ENCODE measurements at regions not wholly inside any gene's neighbourhood (a gene's known extent, or its start where the extent isn't known, plus 50 kb on each side); places are given as distances from the start of the nearest gene placed in this dataset.
A peak's percentile ranks its signal among the peaks of the same experiment; 100 is the strongest.
"Not testable (repeated sequence)": the region's sequence is repeated elsewhere in the genome, so short reads cannot be mapped to it uniquely, and the experiment has no call there.

- not testable (repeated sequence) for H3K36me3 Mint-ChIP-seq (ENCODE audit: low read depth)
Observed at GRCh38 chr18:22283855-22284254, 114.5 kb downstream of the GATA6 start.

GRCh38 chr18:22283397-22283796 lies 114.0 kb downstream of the GATA6 start:
- peaks cover 4% of the 10 kb centered on the region for H3K27me3 Mint-ChIP-seq
- H3K36me3 Mint-ChIP-seq (ENCODE audit: low read depth) = no peaks in the 10 kb centered on the region
- H3K4me3 Mint-ChIP-seq = no peak overlapping the region
- peaks cover 5% of the 10 kb centered on the region for H3K9me3 Mint-ChIP-seq
- peaks cover 14% of the 10 kb centered on the region for H3K4me1 Mint-ChIP-seq (ENCODE audit: low read depth)
- peak overlapping the region; percentile 59 for H3K27ac Mint-ChIP-seq

More at GRCh38 chr18:22283855-22284254, 114.5 kb downstream of the GATA6 start:
- not testable (repeated sequence) for H3K27me3 Mint-ChIP-seq, H3K4me3 Mint-ChIP-seq, H3K9me3 Mint-ChIP-seq, H3K27ac Mint-ChIP-seq
- peaks cover 14% of the 10 kb centered on the region for H3K4me1 Mint-ChIP-seq (ENCODE audit: low read depth)

DNA sequence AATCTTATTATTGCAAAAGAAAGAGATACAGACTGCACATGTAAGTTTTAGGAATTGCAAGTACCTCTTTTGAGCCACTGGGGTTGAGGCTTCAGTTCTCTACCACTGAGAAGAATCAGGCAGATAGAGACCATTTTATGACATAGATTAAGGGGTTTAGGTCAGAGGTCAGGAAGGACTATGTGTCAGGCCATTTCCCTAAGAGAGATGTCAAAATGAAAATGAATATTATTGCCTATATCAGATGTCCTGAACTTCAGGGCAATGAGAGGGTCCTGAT lies 113.7 kb downstream of the GATA6 start:
- Mint-ChIP-seq H3K4me1 (ENCODE audit: low read depth) (peaks cover 14% of the 10 kb centered on the region), H3K9me3 (peaks cover 5% of the 10 kb centered on the region), H3K27ac (peak overlapping the region; percentile 59), H3K27me3 (peaks cover 4% of the 10 kb centered on the region), H3K36me3 (ENCODE audit: low read depth) (no peaks in the 10 kb centered on the region), H3K4me3 (no peak overlapping the region)

GRCh38 chr18:22282311-22283115 lies 113.1 kb downstream of the GATA6 start:
- peak overlapping the region; percentile 1 for H3K4me3 Mint-ChIP-seq
- peaks cover 5% of the 10 kb centered on the region for H3K9me3 Mint-ChIP-seq
- no peaks in the 10 kb centered on the region for H3K36me3 Mint-ChIP-seq (ENCODE audit: low read depth)
- peaks cover 14% of the 10 kb centered on the region for H3K4me1 Mint-ChIP-seq (ENCODE audit: low read depth)
- peaks cover 4% of the 10 kb centered on the region for H3K27me3 Mint-ChIP-seq
- peak overlapping the region; percentile 59 for H3K27ac Mint-ChIP-seq

GRCh38 chr18:22280453-22280750 lies 111.0 kb downstream of the GATA6 start:
- Mint-ChIP-seq H3K27ac (no peak overlapping the region), H3K4me3 (no peak overlapping the region), H3K36me3 (ENCODE audit: low read depth) (no peaks in the 10 kb centered on the region), H3K9me3 (peaks cover 2% of the 10 kb centered on the region), H3K4me1 (ENCODE audit: low read depth) (peaks cover 14% of the 10 kb centered on the region), H3K27me3 (peaks cover 3% of the 10 kb centered on the region)

DNA sequence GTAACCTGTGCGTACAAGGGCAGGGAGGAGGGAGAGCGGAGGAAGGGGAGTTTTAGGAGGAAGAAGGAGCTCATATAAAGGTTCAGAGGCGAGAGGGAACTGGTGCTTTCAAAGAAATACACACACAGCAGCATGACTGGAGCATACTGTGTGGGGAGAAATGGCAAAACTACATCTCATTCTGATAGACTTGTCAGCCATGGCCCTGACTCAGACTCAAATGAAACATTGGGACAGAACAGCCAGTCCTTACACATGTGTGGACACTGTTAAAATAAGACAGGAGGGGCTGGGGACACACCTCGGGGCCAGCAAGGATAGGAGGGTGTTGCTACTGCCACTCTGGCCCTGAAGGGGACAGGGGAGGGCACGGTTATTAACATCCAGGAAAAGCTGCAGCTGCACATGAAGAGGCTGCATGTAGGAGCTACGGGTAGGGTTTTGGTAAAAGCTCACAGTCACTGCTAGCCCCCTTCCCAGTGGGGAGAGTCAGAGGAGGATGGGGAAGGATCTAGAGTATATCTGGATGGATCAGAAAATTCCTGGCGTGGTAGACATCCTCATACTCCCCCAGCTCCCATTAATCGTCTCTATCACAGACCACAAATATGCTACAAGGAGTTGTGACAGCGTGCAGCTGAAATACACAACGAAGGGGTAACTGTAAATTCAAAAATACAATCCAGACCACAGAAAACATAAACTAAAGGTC lies 110.5 kb downstream of the GATA6 start:
- no peaks in the 10 kb centered on the region for H3K27me3 Mint-ChIP-seq
- H3K27ac Mint-ChIP-seq = no peak overlapping the region
- H3K4me1 Mint-ChIP-seq (ENCODE audit: low read depth) = peaks cover 14% of the 10 kb centered on the region
- no peaks in the 10 kb centered on the region for H3K9me3 Mint-ChIP-seq
- H3K4me3 Mint-ChIP-seq = no peak overlapping the region
- H3K36me3 Mint-ChIP-seq (ENCODE audit: low read depth) = no peaks in the 10 kb centered on the region

GRCh38 chr18:22278798-22279197 lies 109.4 kb downstream of the GATA6 start:
- Mint-ChIP-seq H3K36me3 (ENCODE audit: low read depth) (no peaks in the 10 kb centered on the region), H3K27ac (no peak overlapping the region), H3K27me3 (no peaks in the 10 kb centered on the region), H3K4me3 (no peak overlapping the region), H3K4me1 (ENCODE audit: low read depth) (peaks cover 14% of the 10 kb centered on the region), H3K9me3 (no peaks in the 10 kb centered on the region)

- no peak overlapping the region for H3K27ac Mint-ChIP-seq
- no peaks in the 10 kb centered on the region for H3K27me3 Mint-ChIP-seq
- peaks cover 7% of the 10 kb centered on the region for H3K4me1 Mint-ChIP-seq (ENCODE audit: low read depth)
- H3K4me3 Mint-ChIP-seq = no peak overlapping the region
- no peaks in the 10 kb centered on the region for H3K36me3 Mint-ChIP-seq (ENCODE audit: low read depth)
- no peaks in the 10 kb centered on the region for H3K9me3 Mint-ChIP-seq
Observed at GRCh38 chr18:22277758-22278157, 108.4 kb downstream of the GATA6 start.

- no peaks in the 10 kb centered on the region for H3K4me1 Mint-ChIP-seq (ENCODE audit: low read depth)
- H3K27ac Mint-ChIP-seq = no peak overlapping the region
- H3K4me3 Mint-ChIP-seq = no peak overlapping the region
- no peaks in the 10 kb centered on the region for H3K36me3 Mint-ChIP-seq (ENCODE audit: low read depth)
- no peaks in the 10 kb centered on the region for H3K9me3 Mint-ChIP-seq
- no peaks in the 10 kb centered on the region for H3K27me3 Mint-ChIP-seq
Observed at GRCh38 chr18:22276334-22276713, 106.9 kb downstream of the GATA6 start.

GRCh38 chr18:22275706-22276333 lies 106.4 kb downstream of the GATA6 start:
- no peaks in the 10 kb centered on the region for H3K9me3 Mint-ChIP-seq
- H3K4me1 Mint-ChIP-seq (ENCODE audit: low read depth) = no peaks in the 10 kb centered on the region
- no peak overlapping the region for H3K4me3 Mint-ChIP-seq
- H3K27me3 Mint-ChIP-seq = no peaks in the 10 kb centered on the region
- H3K27ac Mint-ChIP-seq = no peak overlapping the region
- no peaks in the 10 kb centered on the region for H3K36me3 Mint-ChIP-seq (ENCODE audit: low read depth)

- peaks cover 3% of the 10 kb centered on the region for H3K9me3 Mint-ChIP-seq
- no peak overlapping the region for H3K27ac Mint-ChIP-seq
- H3K36me3 Mint-ChIP-seq (ENCODE audit: low read depth) = no peaks in the 10 kb centered on the region
- no peaks in the 10 kb centered on the region for H3K4me1 Mint-ChIP-seq (ENCODE audit: low read depth)
- no peak overlapping the region for H3K4me3 Mint-ChIP-seq
- peaks cover 3% of the 10 kb centered on the region for H3K27me3 Mint-ChIP-seq
Observed at GRCh38 chr18:22273101-22274039, 104.0 kb downstream of the GATA6 start.

GRCh38 chr18:22272242-22272641 lies 102.9 kb downstream of the GATA6 start:
- Mint-ChIP-seq H3K27ac (no peak overlapping the region), H3K4me1 (ENCODE audit: low read depth) (no peaks in the 10 kb centered on the region), H3K4me3 (no peak overlapping the region), H3K36me3 (ENCODE audit: low read depth) (no peaks in the 10 kb centered on the region), H3K27me3 (peaks cover 3% of the 10 kb centered on the region), H3K9me3 (peaks cover 3% of the 10 kb centered on the region)

GRCh38 chr18:22271030-22271429 lies 101.6 kb downstream of the GATA6 start:
- H3K27me3 Mint-ChIP-seq = peaks cover 3% of the 10 kb centered on the region
- H3K36me3 Mint-ChIP-seq (ENCODE audit: low read depth) = no peaks in the 10 kb centered on the region
- H3K4me3 Mint-ChIP-seq = no peak overlapping the region
- H3K9me3 Mint-ChIP-seq = peaks cover 3% of the 10 kb centered on the region
- H3K27ac Mint-ChIP-seq = no peak overlapping the region
- no peaks in the 10 kb centered on the region for H3K4me1 Mint-ChIP-seq (ENCODE audit: low read depth)

GRCh38 chr18:22268641-22269128 lies 99.3 kb downstream of the GATA6 start:
- Mint-ChIP-seq H3K36me3 (ENCODE audit: low read depth) (no peaks in the 10 kb centered on the region), H3K9me3 (peaks cover 3% of the 10 kb centered on the region), H3K27me3 (peaks cover 3% of the 10 kb centered on the region), H3K27ac (no peak overlapping the region), H3K4me3 (no peak overlapping the region), H3K4me1 (ENCODE audit: low read depth) (no peaks in the 10 kb centered on the region)
